CD4-positive, alpha-beta T cell treated with Interleukin-4 for 1 hour (primary cell): ENCODE measurements at regions not wholly inside any gene's neighbourhood (a gene's known extent, or its start where the extent isn't known, plus 50 kb on each side); places are given as distances from the start of the nearest gene placed in this dataset.

Experiments used
- DNase-seq, 2 donors: peaks; one replicate each; pipeline ENCODE4 v3.0.0-alpha.2; 2020 to 2022

DNA sequence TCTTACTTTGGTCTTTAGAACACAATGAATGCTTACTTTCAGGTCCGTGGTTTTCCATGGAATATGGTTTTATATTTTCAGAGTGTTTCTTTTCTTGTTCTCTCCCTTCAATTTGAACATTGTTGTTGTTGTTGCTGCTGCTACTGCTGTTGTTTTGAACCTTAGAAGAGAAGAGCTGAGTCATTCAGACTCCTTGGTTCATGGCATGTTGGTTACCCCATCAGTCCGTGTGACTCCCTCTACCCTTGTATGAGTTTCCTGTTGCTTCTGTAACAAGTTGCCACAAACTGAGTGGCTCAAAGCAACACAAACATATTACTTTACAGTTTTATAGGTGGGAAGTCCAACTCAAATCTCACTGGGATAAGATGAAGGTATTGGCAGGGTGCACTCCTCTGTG, 511.0 kb downstream of the INSC start:
- no peak for DNase-seq

DNA sequence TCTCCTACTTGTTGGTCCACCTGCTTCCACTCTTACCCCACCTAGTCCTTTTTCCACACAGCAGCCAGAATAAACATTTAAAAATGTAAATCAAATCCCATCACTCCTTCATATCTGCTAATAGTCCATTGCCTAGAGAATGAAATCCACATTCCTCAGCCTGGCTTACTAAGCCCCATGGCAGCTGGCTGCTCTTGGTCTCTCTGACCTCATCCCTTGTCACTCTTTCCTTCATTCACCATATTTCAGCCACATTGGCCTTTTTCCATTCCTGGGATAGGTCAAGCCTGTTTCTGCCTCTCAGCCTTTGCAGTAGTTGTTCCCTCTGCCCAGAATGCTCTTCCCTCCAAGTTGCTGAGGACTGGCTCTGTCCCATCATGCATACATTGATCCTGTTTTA, 512.8 kb downstream of the INSC start:
- DNase-seq, result no peak

DNA sequence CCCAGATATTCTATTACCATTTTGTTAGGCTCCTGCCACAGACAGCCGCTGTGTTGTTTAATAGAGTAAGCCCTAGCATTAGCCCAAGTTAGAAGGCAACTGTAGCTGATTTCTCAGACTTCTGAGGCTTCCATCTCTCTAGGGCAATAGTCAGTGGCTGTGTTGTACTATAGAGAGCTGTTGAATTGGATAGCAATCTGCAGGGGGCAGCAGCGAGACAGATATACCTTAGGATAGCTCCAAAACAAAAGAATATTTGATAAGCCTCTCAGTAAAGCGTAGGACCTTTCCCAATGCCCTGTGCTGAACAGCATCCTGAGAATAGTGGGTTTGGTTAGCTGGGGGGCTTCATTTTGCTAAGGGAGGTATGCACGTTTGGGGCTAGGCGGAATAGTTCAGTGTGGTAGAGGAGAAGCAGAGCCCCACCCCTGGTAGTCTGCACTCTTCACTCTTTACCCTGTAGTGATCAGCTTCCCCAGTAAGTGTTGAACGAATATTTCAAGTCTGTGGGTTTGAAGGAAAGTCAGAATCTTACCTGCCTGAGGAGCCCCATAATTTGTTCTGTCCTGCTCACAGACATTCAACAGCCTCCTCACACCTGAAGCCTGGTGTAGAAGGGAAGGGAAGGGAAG, 515.1 kb downstream of the INSC start:
- DNase-seq, result no peak

DNA sequence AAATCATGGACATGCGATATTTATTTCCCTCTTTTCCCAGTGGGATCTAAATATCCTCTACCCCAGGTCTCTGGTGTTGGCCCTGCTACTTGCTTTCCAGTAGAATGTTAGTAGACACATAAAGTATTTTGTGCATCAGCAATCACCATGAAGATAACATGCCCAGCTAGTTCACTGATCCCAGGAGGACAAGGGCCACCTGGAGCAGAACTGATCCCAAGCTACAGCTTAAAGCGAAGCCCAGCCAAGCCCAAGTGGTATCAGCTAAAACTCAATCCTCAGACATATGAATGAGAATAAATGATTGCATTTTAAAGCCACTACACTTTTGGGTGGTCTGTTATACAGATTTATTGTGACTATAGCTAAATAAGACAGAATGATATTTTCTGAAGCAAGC, 516.2 kb downstream of the INSC start:
- DNase-seq, result no peak

DNA sequence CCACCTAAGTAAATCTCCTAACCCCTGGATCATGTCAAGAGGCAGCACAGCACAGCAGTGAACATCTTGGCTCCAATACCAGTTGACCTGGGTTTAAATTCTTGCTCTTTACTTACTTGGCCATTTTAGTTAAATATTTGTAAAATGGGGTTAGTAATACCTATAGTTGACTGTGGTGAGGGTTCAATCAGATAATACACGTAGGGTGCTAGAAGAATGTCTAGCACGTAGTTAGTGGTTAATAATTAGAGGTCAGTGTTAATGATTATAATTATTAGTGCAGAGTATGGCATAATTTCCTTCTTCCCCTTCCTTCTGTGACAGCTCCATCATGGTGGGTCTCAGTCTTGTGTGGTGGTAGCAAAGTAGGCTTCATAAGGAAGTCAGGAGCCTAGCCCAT, 520.8 kb downstream of the INSC start:
- DNase-seq, result no peak

DNA sequence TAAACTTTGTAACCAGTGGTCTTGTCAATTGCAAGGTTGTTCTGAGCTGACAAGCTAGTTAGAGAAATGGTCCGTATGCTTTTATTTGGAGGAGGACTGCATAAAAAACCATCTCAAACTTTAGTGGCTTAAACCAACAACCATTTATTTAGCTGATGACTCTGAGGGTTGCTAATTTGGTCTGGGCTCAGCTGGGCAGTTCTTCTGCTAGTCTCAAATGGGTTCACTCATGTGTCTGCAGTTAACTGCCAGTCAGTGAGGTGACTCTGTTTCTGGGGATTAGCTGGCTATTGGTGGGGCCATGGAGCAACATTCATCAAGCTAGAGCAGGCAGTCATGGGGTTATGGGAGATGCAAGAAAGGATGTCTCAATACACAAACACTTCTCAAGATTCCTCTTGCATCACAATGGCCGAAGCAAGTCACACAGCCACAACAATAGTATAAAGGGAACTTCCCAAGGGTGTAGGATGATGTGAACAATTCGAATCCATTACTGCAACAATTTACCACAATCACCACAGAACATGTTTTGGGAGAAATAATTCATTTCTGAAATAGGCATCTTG, 521.9 kb downstream of the INSC start:
- peak in 1 of 2 donors; percentile 25 for DNase-seq

DNA sequence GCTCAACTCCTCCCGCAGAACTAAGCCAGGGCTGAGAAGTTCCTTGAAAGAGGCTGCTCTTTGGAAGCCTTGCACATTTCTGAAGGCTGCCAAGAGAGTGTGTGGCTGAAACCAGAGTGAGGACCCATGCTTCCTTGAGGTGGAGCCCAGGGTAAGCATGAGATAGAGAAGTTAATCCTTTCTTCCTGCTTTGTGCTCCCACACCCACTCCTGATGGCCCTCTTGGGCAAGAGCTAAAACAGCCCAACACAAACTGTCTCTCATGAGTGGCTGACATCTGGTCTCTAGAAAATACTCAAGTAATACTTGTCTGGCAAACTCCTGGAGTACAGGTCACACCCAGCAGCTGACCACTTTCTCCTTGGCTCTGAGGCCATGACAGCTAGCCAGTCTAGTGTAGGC, 523.7 kb downstream of the INSC start:
- no peak for DNase-seq

DNA sequence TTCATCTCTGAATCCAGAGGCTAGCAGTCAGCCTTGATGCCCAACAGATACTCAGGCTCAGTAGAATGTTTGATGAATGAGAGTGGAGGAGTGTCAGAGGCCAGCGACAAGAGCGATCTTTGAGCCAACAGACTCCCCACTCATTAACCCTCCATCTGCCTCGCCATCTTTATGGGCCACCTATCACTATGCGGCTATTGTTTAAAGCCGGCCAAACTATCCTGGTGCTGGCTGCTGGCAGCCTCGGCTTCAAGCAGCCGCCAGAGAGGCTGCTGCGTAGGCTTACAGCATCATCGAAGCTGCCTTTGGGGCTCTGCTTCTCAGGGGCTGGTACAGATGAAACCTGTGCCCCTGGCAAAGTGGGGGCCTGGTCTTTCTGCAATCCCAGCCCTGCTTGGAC, 525.6 kb downstream of the INSC start:
- no peak for DNase-seq

DNA sequence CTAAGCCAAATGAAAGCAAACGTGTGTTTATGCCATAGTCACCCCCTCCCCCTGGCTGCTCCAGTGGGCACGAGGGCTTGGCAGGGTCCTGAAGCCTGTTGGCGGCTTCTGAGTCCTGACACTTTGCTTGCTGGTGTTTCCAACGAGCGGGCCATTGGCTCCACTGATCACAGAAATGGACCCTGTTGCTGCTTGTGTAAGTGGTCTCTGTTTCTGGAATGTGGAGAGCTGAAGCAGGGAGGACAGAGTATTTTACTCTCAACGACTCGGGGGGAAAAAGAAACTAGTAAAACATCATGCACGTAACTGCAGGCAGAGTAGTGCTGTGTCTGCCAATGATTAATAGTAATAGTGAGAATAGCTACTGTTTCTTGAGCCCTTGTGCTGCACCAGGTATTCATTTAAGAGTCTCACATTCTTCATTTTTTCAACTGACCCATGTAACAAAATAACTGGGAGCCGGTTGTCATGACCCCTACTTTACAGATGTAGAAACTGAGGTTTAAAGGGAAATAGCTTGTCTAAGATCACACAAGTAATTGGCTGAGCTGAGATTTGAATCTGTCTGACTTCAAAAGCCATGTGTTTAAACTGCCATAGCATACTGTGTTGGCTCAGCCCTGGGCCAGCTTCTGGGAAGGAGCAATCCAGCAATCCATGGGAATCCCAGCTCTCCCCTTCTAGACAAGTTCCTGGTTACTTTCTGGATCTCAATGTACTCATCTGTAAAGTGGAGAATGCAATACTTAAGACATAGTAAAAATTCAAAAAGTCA, 526.7 kb downstream of the INSC start:
- no peak for DNase-seq

DNA sequence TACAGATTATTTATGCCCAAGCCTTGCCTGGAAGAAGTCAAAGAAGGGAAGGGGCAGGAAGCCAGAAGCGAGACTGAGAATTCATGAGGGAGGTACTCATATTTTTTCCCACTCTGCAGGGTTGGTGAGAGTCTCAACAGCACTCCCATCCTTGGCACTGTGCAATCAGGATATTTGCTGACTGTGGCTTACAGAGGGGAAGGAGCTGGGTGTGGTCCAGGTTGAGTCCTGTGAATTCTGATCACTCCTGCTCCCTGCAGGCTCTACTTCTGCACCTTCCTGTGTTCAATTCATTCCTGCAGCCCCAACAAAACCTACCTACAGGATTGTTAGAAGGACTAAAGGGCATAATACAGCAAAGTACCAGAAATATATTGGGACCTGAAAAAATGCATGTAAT, 530.5 kb downstream of the INSC start:
- DNase-seq, result no peak

DNA sequence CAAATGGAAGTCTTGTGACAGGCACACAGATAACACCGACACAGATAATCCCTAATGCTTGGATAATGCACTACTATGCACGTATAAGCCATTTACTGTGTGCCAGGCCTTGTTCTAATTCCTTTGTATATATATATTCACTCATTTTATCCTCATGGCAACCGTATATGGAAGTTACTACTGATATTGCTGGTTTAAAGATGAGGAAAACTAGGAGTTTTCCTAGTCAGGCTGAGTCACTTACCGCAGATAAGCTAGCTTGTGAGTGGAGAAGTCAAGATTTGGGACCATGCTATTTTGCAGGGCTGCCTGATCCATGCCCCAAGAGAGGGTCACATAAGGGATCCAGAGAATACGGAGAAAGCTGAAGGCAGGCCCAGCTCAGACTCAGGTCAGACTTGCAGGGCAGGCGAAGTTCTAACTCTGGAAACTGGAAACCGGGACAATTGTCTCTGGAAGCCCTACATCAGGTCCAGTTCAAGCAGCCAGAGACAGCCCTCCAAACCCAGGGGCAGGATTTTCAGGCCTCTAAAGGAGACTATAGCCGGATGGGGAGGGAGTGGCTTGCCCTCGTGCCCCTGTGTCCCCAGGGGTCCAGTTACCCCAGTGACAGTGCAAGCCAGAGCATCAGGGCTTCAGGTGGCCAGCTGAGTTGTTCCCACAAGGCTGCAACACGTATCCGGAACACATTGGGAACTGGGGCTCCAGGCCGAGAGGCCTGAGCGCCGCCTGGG, 534.8 kb downstream of the INSC start:
- no peak for DNase-seq

DNA sequence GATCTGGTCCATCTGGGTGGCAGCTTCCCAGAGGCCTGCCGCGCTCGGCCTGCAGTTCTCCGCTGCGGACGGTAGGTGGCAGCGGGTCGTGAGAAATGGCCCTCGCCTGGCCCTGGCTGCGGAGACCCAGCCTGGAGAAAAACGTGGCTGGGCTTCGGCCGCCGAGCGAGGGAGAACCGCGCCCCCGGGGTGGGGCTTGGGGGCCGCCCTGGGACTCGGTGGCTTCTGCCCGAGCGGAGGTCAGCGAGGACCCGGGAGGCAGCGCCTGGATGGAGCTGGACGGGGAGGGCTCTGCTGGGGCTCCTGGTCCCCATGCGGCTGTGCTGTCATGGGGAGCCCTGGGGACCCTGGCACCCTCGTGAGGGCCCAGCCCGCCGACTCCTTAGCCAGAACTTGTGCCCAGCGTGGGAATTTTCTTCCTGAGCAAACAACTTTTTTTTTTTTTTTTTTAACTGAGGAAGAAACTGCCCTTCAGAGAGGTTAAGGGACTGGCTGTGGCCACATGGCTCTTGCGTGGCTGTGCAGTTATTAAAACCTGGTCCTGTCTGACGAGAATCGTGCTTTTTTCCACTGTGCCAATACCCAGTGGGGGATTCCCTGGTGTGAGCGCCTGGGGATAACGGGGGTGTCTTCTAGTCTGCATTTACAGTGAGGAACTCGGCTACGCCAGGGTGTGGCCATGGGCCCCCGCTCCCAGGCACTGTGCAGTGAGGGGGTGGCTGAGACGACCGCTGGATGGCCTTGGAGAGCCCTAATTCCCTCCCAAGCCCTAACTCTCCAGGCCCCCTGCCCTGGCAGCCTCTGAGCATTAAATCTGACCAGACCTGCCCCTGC, 535.6 kb downstream of the INSC start:
- DNase-seq, result peak; percentile 69 to 72

DNA sequence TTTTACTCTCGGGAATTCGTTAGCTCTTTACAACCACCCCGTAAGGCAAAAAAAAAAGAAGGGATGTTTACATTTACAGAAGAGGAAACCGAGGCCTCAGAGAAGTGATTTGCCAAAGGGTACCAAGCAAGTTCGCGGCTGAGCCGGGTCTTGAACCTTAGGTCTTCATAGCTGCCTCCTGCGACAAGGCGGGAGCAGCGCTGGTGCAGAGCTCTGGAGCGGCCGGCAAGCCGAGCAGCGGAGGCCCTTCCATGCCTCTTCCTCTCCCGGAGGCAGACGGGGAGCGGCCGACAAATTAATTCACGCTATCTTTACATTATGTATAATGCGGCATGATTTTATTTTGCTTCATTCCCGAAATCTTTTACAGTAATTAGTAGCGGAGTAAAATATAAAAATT, 536.3 kb downstream of the INSC start:
- DNase-seq, result no peak

DNA sequence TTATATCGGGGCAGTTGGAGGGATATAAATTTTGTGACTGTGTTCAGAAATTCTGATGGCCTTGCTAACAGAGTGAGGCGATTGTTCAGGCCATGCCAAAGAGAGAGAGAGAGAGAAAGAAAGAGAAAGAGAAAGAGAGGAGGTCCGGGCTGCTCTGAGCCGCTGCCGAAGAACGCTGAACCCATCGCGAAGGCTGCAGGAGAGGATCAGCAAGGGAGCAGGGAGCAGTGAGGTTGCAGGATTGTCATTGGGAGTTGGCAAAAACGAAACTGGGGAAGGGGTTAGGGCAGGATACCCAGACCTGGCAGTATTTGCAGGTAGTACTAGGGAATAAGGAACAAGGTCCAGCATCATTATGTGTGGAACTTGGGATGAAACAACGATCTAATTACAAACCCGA, 537.1 kb downstream of the INSC start:
- DNase-seq, result no peak

DNA sequence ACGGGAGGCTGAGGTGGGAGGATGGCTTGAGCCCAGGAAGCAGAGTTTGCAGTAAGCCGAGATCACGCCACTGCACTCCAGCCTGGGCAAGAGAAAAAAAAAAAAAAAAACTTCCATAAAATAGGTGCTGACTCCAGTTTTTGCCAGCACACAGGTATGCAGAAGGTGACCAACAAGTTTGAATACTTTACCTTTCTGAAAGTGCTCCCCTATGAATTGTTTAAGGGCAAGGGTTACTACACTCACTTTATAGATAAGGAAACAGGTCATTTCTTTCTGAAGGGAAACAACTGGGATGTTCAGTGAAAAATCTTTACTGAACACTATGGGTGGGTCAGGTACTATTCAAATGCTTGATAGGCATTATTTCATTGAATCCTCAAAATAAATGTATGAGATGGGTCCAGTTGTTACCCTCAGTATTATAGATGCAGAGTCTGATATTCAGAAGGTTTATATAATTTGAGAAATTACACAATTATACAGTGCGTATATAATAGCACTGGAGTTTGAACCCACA, 538.5 kb downstream of the INSC start:
- DNase-seq, result no peak

DNA sequence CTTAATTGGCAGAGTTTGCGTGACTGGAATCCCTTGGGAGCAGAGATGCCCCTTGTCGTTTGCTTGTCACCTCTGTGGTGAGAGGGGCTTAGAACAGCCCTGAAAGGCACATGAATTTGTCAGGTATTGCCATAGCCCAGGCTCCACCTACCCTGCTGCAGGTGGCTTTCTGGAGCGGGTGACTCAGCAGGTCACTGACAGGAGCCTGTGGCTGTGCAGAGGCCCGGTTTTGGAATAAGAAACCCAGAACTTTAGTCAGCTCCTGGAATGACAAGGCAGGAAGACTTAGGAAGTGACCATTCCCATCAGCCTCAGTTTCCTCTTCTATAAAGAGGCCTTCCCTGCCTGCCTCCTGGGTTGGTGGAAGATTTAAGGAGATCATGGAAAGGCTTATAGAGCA, 539.7 kb downstream of the INSC start:
- DNase-seq, result no peak

DNA sequence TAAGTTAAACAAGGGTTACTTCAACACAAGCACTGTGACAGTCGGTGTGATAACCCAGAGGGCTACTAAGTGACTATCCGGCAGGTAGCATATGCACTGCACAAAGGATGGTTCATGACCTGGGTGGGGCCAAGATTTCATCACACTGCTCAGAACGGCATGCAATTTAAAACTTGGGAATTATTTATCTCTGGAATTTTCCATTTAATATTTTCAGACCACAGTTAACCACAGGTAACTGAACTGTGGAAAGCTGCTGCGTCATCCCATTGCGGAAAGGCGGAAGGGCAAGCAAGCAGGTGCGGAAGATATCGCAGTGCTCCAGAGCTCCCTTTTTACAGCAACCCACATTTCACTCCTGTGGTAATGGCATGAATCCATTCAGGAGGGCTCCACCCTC, 540.8 kb downstream of the INSC start:
- DNase-seq, result no peak

DNA sequence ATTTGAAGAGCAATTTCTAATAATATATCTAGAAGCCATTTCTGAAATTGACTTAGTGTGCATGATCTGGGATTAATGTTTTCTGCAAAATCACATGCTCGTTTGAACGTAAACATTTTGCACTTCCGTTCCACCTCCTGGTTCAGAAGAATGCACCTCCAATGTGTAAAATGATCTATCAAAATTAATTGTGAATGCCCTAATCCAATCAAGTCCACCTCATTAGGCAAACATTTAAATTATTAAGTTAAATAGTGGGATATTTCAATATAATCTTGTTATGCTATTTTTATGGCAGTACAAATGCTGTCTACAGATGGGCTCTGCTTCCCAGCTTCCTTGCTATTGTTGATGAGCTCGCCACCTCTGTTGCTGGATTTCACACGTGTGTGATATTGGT, 542.5 kb downstream of the INSC start:
- DNase-seq, result no peak

DNA sequence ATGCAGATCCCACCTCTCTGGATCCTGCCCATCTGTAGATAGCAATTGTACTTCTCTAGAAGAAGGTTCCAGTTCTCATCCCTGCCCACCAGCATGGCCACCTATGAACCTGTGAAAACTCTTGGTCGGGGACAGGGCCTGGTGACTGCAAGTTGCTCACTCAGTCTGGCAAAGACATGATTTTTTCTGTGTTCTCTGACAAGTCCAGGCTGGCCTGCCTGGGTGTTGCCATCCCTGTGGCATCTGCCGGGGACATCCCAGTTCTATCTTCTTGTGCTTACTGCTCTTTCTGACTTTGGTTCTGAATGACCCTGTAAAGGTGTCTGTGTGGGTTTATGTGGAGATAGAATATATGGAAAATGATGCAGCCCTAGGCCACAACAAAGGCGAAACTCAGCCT, 545.8 kb downstream of the INSC start:
- DNase-seq, result no peak

DNA sequence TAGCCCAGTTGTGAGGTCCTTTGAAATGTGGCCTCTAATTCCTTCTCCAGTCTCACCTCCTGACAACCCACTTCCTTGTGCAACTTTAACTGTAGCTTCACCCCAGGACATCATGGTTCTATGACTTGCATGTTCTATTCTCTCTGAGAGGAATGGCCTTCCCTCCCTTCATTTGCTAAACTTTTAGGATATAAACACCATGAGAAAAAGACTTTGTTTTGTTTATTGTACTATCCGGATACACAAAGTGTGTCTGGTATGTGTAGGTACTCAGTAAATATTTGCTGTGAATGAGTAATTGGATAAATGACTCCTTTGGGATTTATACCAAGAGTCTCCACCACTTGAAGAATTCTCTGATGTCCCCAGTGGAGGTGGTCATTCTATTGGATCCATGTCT, 547.6 kb downstream of the INSC start:
- no peak for DNase-seq

DNA sequence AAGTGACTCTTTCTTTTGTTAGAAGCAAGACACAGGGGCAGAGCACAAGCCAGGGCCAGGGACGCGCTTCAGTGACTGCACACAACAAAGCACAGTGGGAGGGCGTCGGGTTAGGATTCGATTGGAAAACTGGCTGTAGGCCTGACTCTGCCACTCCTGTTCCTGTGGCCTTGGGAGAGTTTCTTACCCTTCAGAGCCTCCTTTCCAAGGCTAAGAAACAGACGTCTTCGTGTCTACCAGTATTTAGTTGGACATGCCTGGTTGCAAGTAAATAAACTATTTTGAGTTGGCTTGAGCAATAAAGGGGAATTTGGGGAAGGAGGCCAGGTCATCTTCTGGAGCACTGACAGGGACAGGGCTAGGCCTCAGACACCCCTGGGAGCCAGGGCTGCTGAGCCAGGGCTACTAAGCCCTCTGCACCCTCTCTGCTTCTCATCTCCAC, 549.1 kb downstream of the INSC start:
- no peak for DNase-seq

DNA sequence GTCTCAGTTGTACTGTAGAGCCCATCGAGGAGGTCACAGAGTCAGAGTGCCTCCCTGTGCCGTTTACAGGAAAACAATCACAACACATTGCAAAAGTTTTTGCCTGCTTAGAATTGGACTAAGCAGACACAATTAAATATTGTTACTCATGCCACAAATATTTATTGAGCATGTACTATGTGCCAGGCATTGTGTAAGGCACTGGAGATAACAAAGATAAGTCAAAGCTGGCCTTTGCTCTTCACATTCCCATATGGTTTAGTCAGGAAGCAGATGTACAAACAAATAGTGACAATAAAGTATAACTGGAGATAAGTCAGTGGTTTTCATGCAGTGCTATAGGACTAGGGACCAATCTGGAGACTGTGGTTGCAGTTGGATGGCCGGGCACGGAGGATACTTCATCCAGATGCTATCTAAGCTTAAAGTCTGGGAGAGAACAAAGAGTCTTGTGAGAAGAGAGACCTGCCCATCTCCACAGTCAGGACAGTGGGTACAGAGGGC, 550.7 kb downstream of the INSC start:
- no peak for DNase-seq
